ENCODE measurements at regions not wholly inside any gene's neighbourhood (a gene's known extent, or its start where the extent isn't known, plus 50 kb on each side); places are given as distances from the start of the nearest gene placed in this dataset.
"Not testable (repeated sequence)": the region's sequence is repeated elsewhere in the genome, so short reads cannot be mapped to it uniquely, and the experiment has no call there.

DNA sequence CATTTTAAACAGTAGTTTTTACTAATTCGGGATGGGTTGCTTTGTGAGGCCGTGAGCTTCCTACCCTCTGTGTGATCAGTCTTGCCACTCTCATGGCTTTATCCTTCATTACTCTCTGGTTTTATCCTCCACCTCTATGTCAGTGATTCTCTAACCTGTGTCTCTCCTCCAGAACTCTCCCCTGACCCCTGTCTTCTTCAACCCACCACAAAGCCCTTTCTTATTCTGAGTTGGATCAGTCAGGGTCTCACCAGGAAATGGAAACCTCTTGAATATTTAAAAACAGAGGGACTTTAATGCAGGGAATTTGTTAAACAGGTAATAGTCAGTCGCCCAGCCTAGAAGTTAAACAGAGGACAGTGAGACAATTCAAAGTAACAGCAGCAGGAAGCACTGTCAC lies 64.2 kb upstream of the ADPGK start:
- no peaks in the 10 kb centered on the region for H3K9me3 ChIP-seq (ENCODE audit: control insufficient read depth, low read length)
- peaks cover 7% of the 10 kb centered on the region for H3K4me1 ChIP-seq (ENCODE audit: control insufficient read depth, insufficient read depth, low read length)
- no peak for DNase-seq (ENCODE audit: low read depth)
- H3K4me3 ChIP-seq (ENCODE audit: low read length) = no peak overlapping the region
- H3K9ac ChIP-seq (ENCODE audit: low read length) = no peak overlapping the region
- no peaks in the 10 kb centered on the region for H3K36me3 ChIP-seq (ENCODE audit: control insufficient read depth, insufficient read depth, low read length, severe bottlenecking)
- H3K27me3 ChIP-seq (replicated peaks; ENCODE audit: control insufficient read depth, insufficient read depth, low read length) = peaks cover 41% of the 10 kb centered on the region

GRCh38 chr15:72847033-72847432 lies 63.5 kb upstream of the ADPGK start:
- DNase-seq (ENCODE audit: low read depth) = no peak
- Histone ChIP-seq H3K36me3 (ENCODE audit: control insufficient read depth, insufficient read depth, low read length, severe bottlenecking) (no peaks in the 10 kb centered on the region), H3K4me1 (ENCODE audit: control insufficient read depth, insufficient read depth, low read length) (peaks cover 7% of the 10 kb centered on the region), H3K9me3 (ENCODE audit: control insufficient read depth, low read length) (no peaks in the 10 kb centered on the region), H3K27me3 (replicated peaks; ENCODE audit: control insufficient read depth, insufficient read depth, low read length) (peaks cover 41% of the 10 kb centered on the region), H3K4me3 (ENCODE audit: low read length) (no peak overlapping the region), H3K9ac (ENCODE audit: low read length) (no peak overlapping the region)

DNA sequence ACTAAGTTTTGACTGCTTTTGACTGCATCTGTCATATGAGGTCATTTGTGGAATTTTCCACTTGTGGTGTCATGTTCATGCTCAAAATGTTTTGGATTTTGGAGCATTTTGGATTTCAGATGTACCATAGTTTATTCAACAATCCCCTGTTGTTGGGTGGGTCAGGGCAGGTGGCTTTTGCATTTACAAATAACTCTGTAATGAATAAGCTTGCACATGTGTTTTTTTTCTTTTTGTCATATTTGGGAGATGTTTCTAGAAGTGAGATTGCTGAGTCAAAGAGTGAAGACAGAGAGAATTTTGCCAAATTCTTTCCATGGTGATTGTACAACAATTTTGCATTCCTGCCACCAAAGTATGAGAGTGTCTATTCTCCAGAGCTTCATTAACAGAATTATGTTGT lies 62.4 kb upstream of the ADPGK start:
- no peaks in the 10 kb centered on the region for H3K36me3 ChIP-seq (ENCODE audit: control insufficient read depth, insufficient read depth, low read length, severe bottlenecking)
- H3K9me3 ChIP-seq (ENCODE audit: control insufficient read depth, low read length) = no peaks in the 10 kb centered on the region
- H3K27me3 ChIP-seq (replicated peaks; ENCODE audit: control insufficient read depth, insufficient read depth, low read length) = peaks cover 34% of the 10 kb centered on the region
- DNase-seq (ENCODE audit: low read depth) = peak; percentile 17
- no peak overlapping the region for H3K4me3 ChIP-seq (ENCODE audit: low read length)
- no peak overlapping the region for H3K9ac ChIP-seq (ENCODE audit: low read length)
- peaks cover 7% of the 10 kb centered on the region for H3K4me1 ChIP-seq (ENCODE audit: control insufficient read depth, insufficient read depth, low read length)

- Histone ChIP-seq H3K27me3 (replicated peaks; ENCODE audit: control insufficient read depth, insufficient read depth, low read length) (peaks cover 15% of the 10 kb centered on the region), H3K36me3 (ENCODE audit: control insufficient read depth, insufficient read depth, low read length, severe bottlenecking) (no peaks in the 10 kb centered on the region), H3K4me3 (ENCODE audit: low read length) (no peak overlapping the region), H3K9ac (ENCODE audit: low read length) (no peak overlapping the region), H3K4me1 (ENCODE audit: control insufficient read depth, insufficient read depth, low read length) (peaks cover 7% of the 10 kb centered on the region), H3K9me3 (ENCODE audit: control insufficient read depth, low read length) (no peaks in the 10 kb centered on the region)
- no peak for DNase-seq (ENCODE audit: low read depth)
These were observed 60.5 kb upstream of the ADPGK start for GRCh38 chr15:72844067-72844466.

DNA sequence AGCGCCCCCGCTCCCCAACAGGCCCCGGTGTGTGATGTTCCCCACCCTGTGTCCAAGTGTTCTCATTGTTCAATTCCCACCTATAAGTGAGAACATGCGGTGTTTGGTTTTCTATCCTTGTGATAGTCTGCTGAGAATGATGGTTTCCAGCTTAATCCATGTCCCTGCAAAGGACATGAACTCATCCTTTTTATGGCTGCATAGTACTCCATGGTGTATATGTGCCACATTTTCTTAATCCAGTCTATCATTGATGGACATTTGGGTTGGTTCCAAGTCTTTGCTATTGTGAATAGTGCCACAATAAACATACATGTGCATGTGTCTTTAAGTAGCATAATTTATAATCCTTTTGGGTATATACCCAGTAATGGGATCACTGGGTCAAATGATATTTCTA lies 59.8 kb upstream of the ADPGK start:
- not testable (repeated sequence) for H3K27me3 ChIP-seq (replicated peaks; ENCODE audit: control insufficient read depth, insufficient read depth, low read length); DNase-seq (ENCODE audit: low read depth); H3K9ac ChIP-seq (ENCODE audit: low read length)

GRCh38 chr15:72840114-72840513 lies 56.6 kb upstream of the ADPGK start:
- Histone ChIP-seq H3K9ac (ENCODE audit: low read length) (no peak overlapping the region), H3K4me1 (ENCODE audit: control insufficient read depth, insufficient read depth, low read length) (peaks cover 10% of the 10 kb centered on the region), H3K27me3 (replicated peaks; ENCODE audit: control insufficient read depth, insufficient read depth, low read length) (no peaks in the 10 kb centered on the region), H3K4me3 (ENCODE audit: low read length) (no peak overlapping the region), H3K36me3 (ENCODE audit: control insufficient read depth, insufficient read depth, low read length, severe bottlenecking) (no peaks in the 10 kb centered on the region), H3K9me3 (ENCODE audit: control insufficient read depth, low read length) (no peaks in the 10 kb centered on the region)
- DNase-seq (ENCODE audit: low read depth) = no peak

More for the DNA sequence above, 59.8 kb upstream of the ADPGK start:
- not testable (repeated sequence) for H3K4me3 ChIP-seq (ENCODE audit: low read length); H3K36me3 ChIP-seq (ENCODE audit: control insufficient read depth, insufficient read depth, low read length, severe bottlenecking); H3K9me3 ChIP-seq (ENCODE audit: control insufficient read depth, low read length)
- peaks cover 12% of the 10 kb centered on the region for H3K4me1 ChIP-seq (ENCODE audit: control insufficient read depth, insufficient read depth, low read length)

GRCh38 chr15:72838311-72838731 lies 54.8 kb upstream of the ADPGK start:
- Histone ChIP-seq H3K36me3 (ENCODE audit: control insufficient read depth, insufficient read depth, low read length, severe bottlenecking) (no peaks in the 10 kb centered on the region), H3K27me3 (replicated peaks; ENCODE audit: control insufficient read depth, insufficient read depth, low read length) (peaks cover 15% of the 10 kb centered on the region), H3K9me3 (ENCODE audit: control insufficient read depth, low read length) (no peaks in the 10 kb centered on the region), H3K9ac (ENCODE audit: low read length) (no peak overlapping the region), H3K4me3 (ENCODE audit: low read length) (no peak overlapping the region), H3K4me1 (ENCODE audit: control insufficient read depth, insufficient read depth, low read length) (peaks cover 10% of the 10 kb centered on the region)
- DNase-seq (ENCODE audit: low read depth) = no peak

DNA sequence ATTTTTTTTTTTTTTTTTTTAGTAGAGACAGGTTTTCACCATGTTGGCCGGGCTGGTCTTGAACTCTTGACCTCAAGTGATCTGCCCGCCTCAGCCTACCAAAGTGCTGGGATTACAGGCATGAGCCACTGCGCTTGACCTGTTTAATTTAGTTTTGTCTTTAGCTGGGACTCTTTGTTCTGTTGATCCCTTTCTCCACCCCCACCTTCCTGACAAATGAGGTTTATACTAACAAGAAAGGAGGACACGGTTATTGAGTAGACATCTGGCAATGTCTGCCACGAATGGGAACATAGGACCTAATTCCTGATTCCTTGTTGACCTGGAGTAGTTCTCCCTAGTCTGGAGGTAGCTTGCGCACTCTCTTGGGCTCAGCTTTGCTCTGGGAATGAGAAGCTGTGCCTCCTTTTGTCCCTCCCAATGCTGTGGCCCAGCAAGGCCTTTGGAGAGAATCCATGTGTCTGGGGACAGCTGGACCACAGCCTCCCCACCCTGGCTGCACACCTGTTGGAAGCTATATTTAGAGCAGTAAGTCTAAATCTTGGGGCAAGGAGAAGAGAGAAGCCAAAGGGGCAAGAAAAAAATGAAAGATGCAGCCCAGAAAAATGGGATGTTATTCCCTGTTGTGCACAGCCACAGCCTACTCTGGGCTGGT lies 53.2 kb upstream of the ADPGK start:
- no peaks in the 10 kb centered on the region for H3K36me3 ChIP-seq (ENCODE audit: control insufficient read depth, insufficient read depth, low read length, severe bottlenecking)

DNA sequence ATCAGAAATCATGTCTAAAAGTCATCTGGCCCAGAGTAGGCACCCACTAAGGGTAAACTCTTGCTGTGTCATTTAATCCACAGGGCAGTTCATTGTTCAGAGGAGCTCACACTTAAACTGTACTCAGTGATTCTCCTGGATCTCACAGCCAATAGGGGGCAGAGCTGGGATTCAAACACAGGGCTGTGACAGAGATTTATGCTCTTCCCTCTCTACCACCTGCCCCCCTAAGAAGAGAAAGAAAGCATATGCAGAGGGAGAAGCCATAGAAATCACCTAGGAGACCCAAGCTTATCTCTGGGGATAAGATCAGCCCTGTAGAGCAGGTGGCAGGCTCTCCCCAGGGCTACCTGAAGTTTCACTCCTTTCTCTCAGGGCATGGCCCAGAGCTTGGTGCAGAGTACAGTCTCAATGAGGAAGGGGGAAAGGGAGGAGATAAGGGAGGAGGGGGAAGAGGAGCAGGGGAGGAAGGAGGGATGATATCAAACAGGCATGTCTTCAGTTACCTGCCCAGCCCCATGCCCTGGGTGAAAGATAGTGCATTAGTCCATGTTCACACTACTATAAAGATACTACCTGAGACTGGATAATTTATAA lies 51.8 kb upstream of the ADPGK start:
- no peak for DNase-seq (ENCODE audit: low read depth)
- Histone ChIP-seq H3K4me3 (ENCODE audit: low read length) (no peak overlapping the region), H3K27me3 (replicated peaks; ENCODE audit: control insufficient read depth, insufficient read depth, low read length) (peaks cover 38% of the 10 kb centered on the region), H3K36me3 (ENCODE audit: control insufficient read depth, insufficient read depth, low read length, severe bottlenecking) (no peaks in the 10 kb centered on the region), H3K9ac (ENCODE audit: low read length) (no peak overlapping the region), H3K4me1 (ENCODE audit: control insufficient read depth, insufficient read depth, low read length) (peaks cover 10% of the 10 kb centered on the region), H3K9me3 (ENCODE audit: control insufficient read depth, low read length) (no peaks in the 10 kb centered on the region)

More for the DNA sequence above, 53.2 kb upstream of the ADPGK start:
- Histone ChIP-seq H3K9ac (ENCODE audit: low read length) (no peak overlapping the region), H3K9me3 (ENCODE audit: control insufficient read depth, low read length) (no peaks in the 10 kb centered on the region), H3K4me3 (ENCODE audit: low read length) (no peak overlapping the region), H3K27me3 (replicated peaks; ENCODE audit: control insufficient read depth, insufficient read depth, low read length) (peaks cover 24% of the 10 kb centered on the region), H3K4me1 (ENCODE audit: control insufficient read depth, insufficient read depth, low read length) (peaks cover 10% of the 10 kb centered on the region)
- no peak for DNase-seq (ENCODE audit: low read depth)

DNA sequence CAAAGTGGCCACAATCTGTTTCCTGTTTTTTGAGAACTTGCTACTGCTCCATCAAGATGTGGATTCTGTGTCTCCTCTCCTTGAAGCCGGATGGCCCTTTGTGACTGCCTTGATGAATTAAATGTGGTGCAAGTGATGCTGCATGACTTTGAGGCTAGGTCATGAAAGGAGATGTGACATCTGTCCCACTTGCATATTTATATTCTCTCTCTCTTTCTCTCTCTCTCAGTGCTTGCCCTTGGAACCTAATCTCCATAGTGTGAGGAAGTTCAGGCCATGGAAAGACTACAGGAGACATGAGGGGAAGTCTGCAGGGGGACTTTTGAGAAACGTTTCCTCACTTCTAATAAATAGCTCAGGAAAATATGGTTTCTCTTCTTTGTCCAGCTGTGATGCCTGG lies 50.0 kb upstream of the ADPGK start:
- H3K4me1 ChIP-seq (ENCODE audit: control insufficient read depth, insufficient read depth, low read length) = peaks cover 7% of the 10 kb centered on the region
- no peaks in the 10 kb centered on the region for H3K9me3 ChIP-seq (ENCODE audit: control insufficient read depth, low read length)
- H3K9ac ChIP-seq (ENCODE audit: low read length) = no peak overlapping the region
- H3K27me3 ChIP-seq (replicated peaks; ENCODE audit: control insufficient read depth, insufficient read depth, low read length) = peaks cover 50% of the 10 kb centered on the region
- DNase-seq (ENCODE audit: low read depth) = no peak
- H3K36me3 ChIP-seq (ENCODE audit: control insufficient read depth, insufficient read depth, low read length, severe bottlenecking) = no peaks in the 10 kb centered on the region
- no peak overlapping the region for H3K4me3 ChIP-seq (ENCODE audit: low read length)
